ENCODE measurements at regions not wholly inside any gene's neighbourhood (a gene's known extent, or its start where the extent isn't known, plus 50 kb on each side); places are given as distances from the start of the nearest gene placed in this dataset.

DNA sequence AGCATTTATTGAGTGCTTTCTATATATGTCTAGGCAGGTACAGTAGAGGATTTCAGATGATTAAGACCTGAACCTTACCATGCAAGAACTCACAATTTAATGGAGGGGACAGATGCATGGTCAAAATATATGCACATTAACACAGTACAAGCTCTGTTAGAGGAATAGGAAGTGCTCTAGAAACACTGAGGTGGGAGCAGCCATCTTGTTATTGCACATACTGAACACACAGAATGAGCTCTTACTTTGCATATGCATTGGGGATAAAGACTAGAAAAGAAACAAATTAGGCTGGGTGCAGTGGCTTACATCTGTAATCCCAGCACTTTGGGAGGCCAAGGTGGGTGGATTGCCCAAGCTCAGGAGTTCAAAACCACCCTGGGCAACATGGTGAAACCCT, 438.3 kb downstream of the UTRN start:
- no peak overlapping the region for H3K4me3 Mint-ChIP-seq
- Histone ChIP-seq H3K36me3 (replicated peaks in 1 of 2; ENCODE audit: control extremely low read depth in 1 of 2, control insufficient read depth in 1 of 2, extremely low read depth in 1 of 2, insufficient read depth in 2 of 2, low read length in 1 of 2) (peaks cover 5% of the 10 kb centered on the region in 2 experiments), H3K4me2 (replicated peaks; ENCODE audit: low read depth, low read length, poor library complexity, severe bottlenecking) (no peak overlapping the region), H3K4me3 (ENCODE audit: control extremely low read depth in 1 of 5, extremely low read depth in 1 of 5, insufficient read depth in 1 of 5, low read depth in 2 of 5, low read length in 4 of 5) (no peak overlapping the region), H3K27ac (ENCODE audit: low read length in 2 of 2) (no peak overlapping the region), H3K27me3 (replicated peaks in 1 of 4; ENCODE audit: control extremely low read depth in 1 of 4, control insufficient read depth in 3 of 4, insufficient read depth in 4 of 4, low read length in 3 of 4) (no peaks in the 10 kb centered on the region), H3K9me3 (ENCODE audit: control extremely low read depth in 1 of 3, control insufficient read depth in 2 of 3, insufficient read depth in 1 of 3, low read length in 2 of 3) (no peaks in the 10 kb centered on the region), H3K9ac (ENCODE audit: low read length) (no peak overlapping the region), H2AFZ (ENCODE audit: insufficient read depth, low read depth, low read length, poor library complexity, severe bottlenecking) (no peak overlapping the region), H4K20me1 (ENCODE audit: control insufficient read depth, insufficient read depth, low read length, poor library complexity, severe bottlenecking) (no peaks in the 10 kb centered on the region), H3K79me2 (ENCODE audit: control insufficient read depth, insufficient read depth, low read length) (peaks cover 3% of the 10 kb centered on the region), H3K4me1 (ENCODE audit: control insufficient read depth in 2 of 2, insufficient read depth in 2 of 2, low read length in 2 of 2) (peaks cover 7% of the 10 kb centered on the region in 2 donors)
- ChIA-PET CTCF (no interaction called here), POLR2A (no interaction called here)
- intact Hi-C loops (cut with micrococcal nuclease) = no loop called here
- no peaks in the 10 kb centered on the region for H3K27me3 Mint-ChIP-seq
- no peak for DNase-seq
- no peak for TF ChIP-seq EZH2 (IDR thresholded peaks at IDR 0.05; ENCODE audit: borderline replicate concordance, insufficient read depth, low read depth, low read length, poor library complexity, severe bottlenecking)
- TF ChIP-seq, protein P1, sequence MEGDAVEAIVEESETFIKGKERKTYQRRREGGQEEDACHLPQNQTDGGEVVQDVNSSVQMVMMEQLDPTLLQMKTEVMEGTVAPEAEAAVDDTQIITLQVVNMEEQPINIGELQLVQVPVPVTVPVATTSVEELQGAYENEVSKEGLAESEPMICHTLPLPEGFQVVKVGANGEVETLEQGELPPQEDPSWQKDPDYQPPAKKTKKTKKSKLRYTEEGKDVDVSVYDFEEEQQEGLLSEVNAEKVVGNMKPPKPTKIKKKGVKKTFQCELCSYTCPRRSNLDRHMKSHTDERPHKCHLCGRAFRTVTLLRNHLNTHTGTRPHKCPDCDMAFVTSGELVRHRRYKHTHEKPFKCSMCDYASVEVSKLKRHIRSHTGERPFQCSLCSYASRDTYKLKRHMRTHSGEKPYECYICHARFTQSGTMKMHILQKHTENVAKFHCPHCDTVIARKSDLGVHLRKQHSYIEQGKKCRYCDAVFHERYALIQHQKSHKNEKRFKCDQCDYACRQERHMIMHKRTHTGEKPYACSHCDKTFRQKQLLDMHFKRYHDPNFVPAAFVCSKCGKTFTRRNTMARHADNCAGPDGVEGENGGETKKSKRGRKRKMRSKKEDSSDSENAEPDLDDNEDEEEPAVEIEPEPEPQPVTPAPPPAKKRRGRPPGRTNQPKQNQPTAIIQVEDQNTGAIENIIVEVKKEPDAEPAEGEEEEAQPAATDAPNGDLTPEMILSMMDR (IDR thresholded peaks at IDR 0.05) = no peak
- H3K4me1 Mint-ChIP-seq = peaks cover 22% of the 10 kb centered on the region
- H3K27ac Mint-ChIP-seq = no peak overlapping the region
- no peaks in the 10 kb centered on the region for H3K9me3 Mint-ChIP-seq (ENCODE audit: insufficient read depth)
- ATAC-seq (ENCODE audit: low read depth) = no peak

DNA sequence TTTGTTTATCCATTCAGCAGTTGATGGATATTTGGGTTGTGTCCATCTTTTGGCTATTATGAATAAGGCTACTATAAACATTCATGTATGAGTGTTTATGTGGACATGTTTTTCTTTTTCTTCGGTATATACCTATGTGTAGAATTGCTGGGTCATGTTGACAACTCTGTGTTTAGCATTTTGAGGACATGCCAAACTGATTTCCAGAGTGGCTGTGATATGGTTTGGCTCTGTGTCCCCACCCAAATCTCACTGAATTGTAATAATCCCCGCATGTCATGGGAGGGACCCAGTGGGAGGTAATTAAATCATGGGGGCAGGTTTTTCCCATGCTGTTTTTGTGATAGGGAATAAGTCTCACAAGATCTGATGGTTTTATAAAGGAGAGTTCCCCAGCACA, 439.7 kb downstream of the UTRN start:
- Histone ChIP-seq H3K4me2 (replicated peaks; ENCODE audit: low read depth, low read length, poor library complexity, severe bottlenecking) (no peak overlapping the region), H3K79me2 (ENCODE audit: control insufficient read depth, insufficient read depth, low read length) (peaks cover 3% of the 10 kb centered on the region), H3K4me1 (ENCODE audit: control insufficient read depth in 2 of 2, insufficient read depth in 2 of 2, low read length in 2 of 2) (peaks cover 7 to 10% of the 10 kb centered on the region in 2 donors), H3K9ac (ENCODE audit: low read length) (no peak overlapping the region), H2AFZ (ENCODE audit: insufficient read depth, low read depth, low read length, poor library complexity, severe bottlenecking) (no peak overlapping the region), H3K36me3 (replicated peaks in 1 of 2; ENCODE audit: control extremely low read depth in 1 of 2, control insufficient read depth in 1 of 2, extremely low read depth in 1 of 2, insufficient read depth in 2 of 2, low read length in 1 of 2) (peaks cover 5% of the 10 kb centered on the region in 2 experiments), H3K27ac (ENCODE audit: low read length in 2 of 2) (no peak overlapping the region), H3K4me3 (ENCODE audit: control extremely low read depth in 1 of 5, extremely low read depth in 1 of 5, insufficient read depth in 1 of 5, low read depth in 2 of 5, low read length in 4 of 5) (no peak overlapping the region), H3K27me3 (replicated peaks in 1 of 4; ENCODE audit: control extremely low read depth in 1 of 4, control insufficient read depth in 3 of 4, insufficient read depth in 4 of 4, low read length in 3 of 4) (no peaks in the 10 kb centered on the region), H4K20me1 (ENCODE audit: control insufficient read depth, insufficient read depth, low read length, poor library complexity, severe bottlenecking) (no peaks in the 10 kb centered on the region), H3K9me3 (ENCODE audit: control extremely low read depth in 1 of 3, control insufficient read depth in 2 of 3, insufficient read depth in 1 of 3, low read length in 2 of 3) (no peaks in the 10 kb centered on the region)
- intact Hi-C loops (cut with micrococcal nuclease) = no loop called here
- Mint-ChIP-seq H3K27ac (no peak overlapping the region), H3K4me3 (no peak overlapping the region), H3K9me3 (ENCODE audit: insufficient read depth) (no peaks in the 10 kb centered on the region), H3K4me1 (peaks cover 33% of the 10 kb centered on the region), H3K27me3 (no peaks in the 10 kb centered on the region)
- ChIA-PET POLR2A (no interaction called here), CTCF (no interaction called here)
- DNase-seq (no peak), ATAC-seq (ENCODE audit: low read depth) (no peak)
- 100% methylated on average over 1 of the region's 2 CpGs for WGBS (ENCODE audit: insufficient coverage)
- TF ChIP-seq EZH2 (IDR thresholded peaks at IDR 0.05; ENCODE audit: borderline replicate concordance, insufficient read depth, low read depth, low read length, poor library complexity, severe bottlenecking) = no peak
- TF ChIP-seq, protein P1 (IDR thresholded peaks at IDR 0.05) = no peak
